Mononuclear cell (primary cell): ENCODE measurements at regions not wholly inside any gene's neighbourhood (a gene's known extent, or its start where the extent isn't known, plus 50 kb on each side); places are given as distances from the start of the nearest gene placed in this dataset.

Experiments used
- H3K27me3 ChIP-seq: 2 replicates; pipeline ENCODE4 v1.6.0; 2011; ENCODE audit warnings: low read length, control low read depth; ENCODE audit not compliant: insufficient read depth
- H3K4me1 ChIP-seq: 2 replicates; pipeline ENCODE4 v1.5.1; 2011; ENCODE audit warnings: mild to moderate bottlenecking, low read length, control low read depth; ENCODE audit not compliant: insufficient read depth
- H3K4me3 ChIP-seq: 2 replicates; pipeline ENCODE4 v1.5.1; 2011; ENCODE audit warnings: mild to moderate bottlenecking, low read length, moderate library complexity
- H3K9me3 ChIP-seq: 2 replicates; pipeline ENCODE4 v1.5.1; 2011; ENCODE audit warnings: low read depth, mild to moderate bottlenecking, control low read depth, low read length

DNA sequence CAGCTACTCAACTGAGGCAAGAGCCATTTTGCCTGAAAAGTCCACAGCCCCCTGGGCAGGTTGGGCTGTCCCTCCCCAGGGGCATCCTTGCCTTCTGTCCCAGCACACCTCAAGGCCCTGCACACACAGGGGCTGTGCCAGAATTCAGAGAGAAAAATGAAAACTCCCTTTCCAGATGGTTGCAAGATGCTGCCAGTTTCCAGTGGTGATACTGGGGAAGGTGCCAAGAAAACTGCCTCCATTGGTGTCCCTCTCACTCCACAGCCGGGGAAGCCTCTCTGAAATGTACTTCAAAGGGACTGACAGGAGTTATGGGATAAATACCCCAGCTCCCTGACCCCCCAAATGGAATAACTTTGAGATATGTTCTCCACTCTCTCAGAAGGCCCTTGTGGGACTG, 154.2 kb upstream of the MAFB start:
- Histone ChIP-seq H3K4me3 (no peak overlapping the region), H3K27me3 (no peaks in the 10 kb centered on the region), H3K9me3 (no peaks in the 10 kb centered on the region), H3K4me1 (peaks cover 10% of the 10 kb centered on the region)

DNA sequence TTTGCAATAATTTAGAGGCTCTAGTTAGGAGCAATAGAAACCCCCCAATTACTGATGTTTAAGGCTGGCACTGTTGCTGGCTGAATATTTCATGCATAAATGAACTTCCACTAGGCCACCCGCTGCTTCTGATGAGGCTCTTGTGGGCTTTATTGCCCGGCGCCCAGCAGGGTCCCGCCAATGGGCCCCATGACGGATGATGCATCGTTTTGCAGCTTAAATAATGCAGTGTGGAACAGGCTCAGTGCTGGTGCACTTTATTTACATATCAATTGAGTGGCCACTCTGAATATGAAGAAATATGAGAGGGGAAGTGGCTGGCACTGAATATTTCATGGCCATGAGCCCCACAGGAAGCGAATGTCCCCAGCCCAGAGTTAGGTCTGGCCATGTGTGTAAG, 155.3 kb upstream of the MAFB start:
- peaks cover 10% of the 10 kb centered on the region for H3K4me1 ChIP-seq
- no peaks in the 10 kb centered on the region for H3K9me3 ChIP-seq
- no peaks in the 10 kb centered on the region for H3K27me3 ChIP-seq
- no peak overlapping the region for H3K4me3 ChIP-seq

GRCh38 chr20:40848096-40848495, 159.1 kb upstream of the MAFB start:
- Histone ChIP-seq H3K9me3 (no peaks in the 10 kb centered on the region), H3K4me1 (peaks cover 10% of the 10 kb centered on the region), H3K27me3 (no peaks in the 10 kb centered on the region), H3K4me3 (no peak overlapping the region)

DNA sequence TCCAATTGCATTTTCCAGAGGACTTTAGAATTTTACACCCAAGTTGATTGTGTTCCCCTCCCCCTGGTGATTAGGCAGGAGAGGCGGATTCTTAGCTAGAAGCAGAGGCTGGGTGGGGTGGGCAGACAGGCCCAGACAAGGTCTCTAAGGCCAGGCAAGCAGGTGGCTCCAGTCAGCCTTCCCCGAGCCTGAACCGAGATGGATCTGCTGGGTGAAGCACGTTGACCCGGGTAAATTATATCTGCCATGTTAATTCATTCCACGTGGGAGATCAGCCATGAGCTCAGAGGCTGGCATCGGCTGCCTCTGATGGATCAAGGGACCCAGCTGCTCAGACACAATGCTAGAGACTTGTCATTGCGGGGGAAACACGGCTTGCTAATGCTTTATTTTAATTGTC, 159.5 kb upstream of the MAFB start:
- no peaks in the 10 kb centered on the region for H3K9me3 ChIP-seq
- no peak overlapping the region for H3K4me3 ChIP-seq
- H3K4me1 ChIP-seq: peaks cover 10% of the 10 kb centered on the region
- H3K27me3 ChIP-seq: no peaks in the 10 kb centered on the region

GRCh38 chr20:40849456-40849855, 160.4 kb upstream of the MAFB start:
- Histone ChIP-seq H3K4me1 (peaks cover 6% of the 10 kb centered on the region), H3K27me3 (no peaks in the 10 kb centered on the region), H3K9me3 (no peaks in the 10 kb centered on the region), H3K4me3 (no peak overlapping the region)

- no peaks in the 10 kb centered on the region for H3K4me1 ChIP-seq
- H3K27me3 ChIP-seq: no peaks in the 10 kb centered on the region
- H3K9me3 ChIP-seq: no peaks in the 10 kb centered on the region
- no peak overlapping the region for H3K4me3 ChIP-seq
Measured at GRCh38 chr20:40851051-40851450, 162.0 kb upstream of the MAFB start.

- H3K9me3 ChIP-seq: no peaks in the 10 kb centered on the region
- no peaks in the 10 kb centered on the region for H3K27me3 ChIP-seq
- no peak overlapping the region for H3K4me3 ChIP-seq
- H3K4me1 ChIP-seq: no peaks in the 10 kb centered on the region
Measured at GRCh38 chr20:40855269-40855668, 166.2 kb upstream of the MAFB start.

GRCh38 chr20:40856653-40857052, 167.6 kb upstream of the MAFB start:
- Histone ChIP-seq H3K4me1 (no peaks in the 10 kb centered on the region), H3K4me3 (no peak overlapping the region), H3K27me3 (no peaks in the 10 kb centered on the region), H3K9me3 (no peaks in the 10 kb centered on the region)

GRCh38 chr20:40860487-40860902, 168.1 kb upstream of the TOP1 start:
- Histone ChIP-seq H3K4me3 (no peak overlapping the region), H3K27me3 (no peaks in the 10 kb centered on the region), H3K4me1 (no peaks in the 10 kb centered on the region), H3K9me3 (no peaks in the 10 kb centered on the region)

DNA sequence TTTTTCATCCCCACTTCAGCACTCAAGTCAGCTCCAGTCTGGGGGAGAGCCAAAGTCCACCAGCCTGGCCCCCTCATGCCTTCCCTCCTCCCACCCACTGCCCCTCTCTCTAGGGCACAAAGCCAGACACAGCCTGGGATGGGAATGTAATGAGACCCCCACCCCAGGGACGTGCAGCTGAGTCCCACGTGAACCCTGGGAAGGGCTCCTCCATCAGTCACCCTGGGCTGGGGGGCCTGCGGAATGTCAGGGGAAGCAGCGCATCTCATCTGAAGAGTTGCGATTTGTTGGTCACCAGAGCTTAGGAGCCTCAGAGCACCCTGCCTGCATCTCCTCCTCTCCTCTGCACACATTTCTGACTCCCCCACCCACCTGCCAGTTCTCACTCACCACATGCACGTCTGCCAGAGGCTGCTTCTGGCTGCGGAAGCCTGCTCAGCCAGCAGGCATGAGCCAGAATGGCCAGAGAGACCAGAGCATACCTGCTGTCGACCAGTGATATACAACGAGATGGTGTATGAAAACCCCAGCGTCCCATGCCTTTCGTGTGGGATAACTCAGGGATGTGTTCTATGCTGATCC, 167.1 kb upstream of the TOP1 start:
- Histone ChIP-seq H3K9me3 (no peaks in the 10 kb centered on the region), H3K4me1 (no peaks in the 10 kb centered on the region), H3K27me3 (no peaks in the 10 kb centered on the region), H3K4me3 (no peak overlapping the region)

DNA sequence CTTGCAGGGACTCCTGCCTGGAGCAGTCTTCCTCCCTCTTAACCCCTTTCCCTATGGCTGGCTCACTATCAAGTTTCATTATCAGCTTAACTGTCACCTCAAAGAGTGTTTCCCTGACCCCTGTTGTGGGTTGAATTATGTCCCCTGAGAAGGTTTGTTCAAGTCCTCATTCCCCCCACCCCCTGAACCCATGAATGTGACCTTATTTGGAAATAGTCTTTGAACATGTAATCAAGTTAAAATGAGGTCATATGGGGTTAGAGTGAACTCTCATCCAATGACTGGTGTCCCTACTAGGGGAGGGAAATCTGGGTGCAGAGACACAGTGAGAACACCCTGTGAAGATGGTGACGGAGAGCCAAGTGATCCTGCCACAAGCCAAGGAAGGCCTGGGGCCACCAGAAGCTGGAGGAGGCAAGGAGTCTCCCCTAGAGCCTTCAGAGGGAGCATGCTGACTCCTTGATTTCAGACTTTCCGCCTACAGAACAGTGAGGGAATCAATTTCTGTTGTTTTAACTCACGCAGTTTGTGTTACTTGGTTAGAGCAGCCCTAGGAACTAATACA, 165.2 kb upstream of the TOP1 start:
- no peaks in the 10 kb centered on the region for H3K27me3 ChIP-seq
- no peak overlapping the region for H3K4me3 ChIP-seq
- H3K9me3 ChIP-seq: no peaks in the 10 kb centered on the region
- H3K4me1 ChIP-seq: no peaks in the 10 kb centered on the region

DNA sequence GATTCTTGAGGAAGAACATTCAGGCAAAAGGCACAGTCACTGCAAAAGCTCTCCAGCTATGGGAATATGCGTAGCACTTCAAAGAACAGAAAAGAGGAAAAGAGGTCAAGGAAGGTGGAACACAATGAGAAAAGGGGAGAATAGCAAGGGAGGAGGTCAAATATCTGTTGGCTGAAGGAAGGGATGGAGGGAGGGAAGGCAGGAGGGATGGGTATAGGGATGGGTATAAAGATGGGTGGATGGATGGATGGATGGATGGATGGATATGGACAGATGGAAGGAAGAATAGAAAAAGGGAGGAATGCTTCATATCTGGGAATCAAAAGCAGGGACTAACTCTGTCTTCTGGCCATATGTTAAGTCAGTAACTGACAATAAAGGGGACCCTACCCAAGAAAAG, 164.2 kb upstream of the TOP1 start:
- Histone ChIP-seq H3K27me3 (no peaks in the 10 kb centered on the region), H3K9me3 (no peaks in the 10 kb centered on the region), H3K4me1 (no peaks in the 10 kb centered on the region), H3K4me3 (no peak overlapping the region)

- no peak overlapping the region for H3K4me3 ChIP-seq
- H3K4me1 ChIP-seq: no peaks in the 10 kb centered on the region
- H3K27me3 ChIP-seq: no peaks in the 10 kb centered on the region
Measured at GRCh38 chr20:40865095-40865494, 163.5 kb upstream of the TOP1 start.

GRCh38 chr20:40866056-40866455, 162.6 kb upstream of the TOP1 start:
- H3K4me3 ChIP-seq: no peak overlapping the region
- H3K9me3 ChIP-seq: no peaks in the 10 kb centered on the region
- no peaks in the 10 kb centered on the region for H3K4me1 ChIP-seq
- no peaks in the 10 kb centered on the region for H3K27me3 ChIP-seq

More at GRCh38 chr20:40865095-40865494, 163.5 kb upstream of the TOP1 start:
- no peaks in the 10 kb centered on the region for H3K9me3 ChIP-seq

GRCh38 chr20:40868551-40869217, 159.9 kb upstream of the TOP1 start:
- H3K9me3 ChIP-seq: no peaks in the 10 kb centered on the region
- no peak overlapping the region for H3K4me3 ChIP-seq
- H3K4me1 ChIP-seq: no peaks in the 10 kb centered on the region
- no peaks in the 10 kb centered on the region for H3K27me3 ChIP-seq
